IPS-18a (cell line): ENCODE measurements at regions not wholly inside any gene's neighbourhood (a gene's known extent, or its start where the extent isn't known, plus 50 kb on each side); places are given as distances from the start of the nearest gene placed in this dataset.

ENCODE experiments used
- H3K27ac ChIP-seq: one replicate; pipeline ENCODE4 v1.5.1; 2013; ENCODE audit warnings: low read length
- H3K27me3 ChIP-seq: one replicate; pipeline ENCODE4 v1.6.1; 2013; ENCODE audit warnings: mild to moderate bottlenecking, low read length; ENCODE audit not compliant: control insufficient read depth, insufficient read depth
- H3K36me3 ChIP-seq: one replicate; pipeline ENCODE4 v1.6.1; 2013; ENCODE audit warnings: low read depth, low read length; ENCODE audit not compliant: control insufficient read depth
- H3K4me1 ChIP-seq: one replicate; pipeline ENCODE4 v1.6.1; 2013; ENCODE audit warnings: low read depth, low read length; ENCODE audit not compliant: control insufficient read depth
- H3K4me3 ChIP-seq: one replicate; pipeline ENCODE4 v1.5.1; 2013; ENCODE audit warnings: low read length
- H3K9ac ChIP-seq: one replicate; pipeline ENCODE4 v1.6.1; 2013; ENCODE audit warnings: mild to moderate bottlenecking, low read length, moderate library complexity
- H3K9me3 ChIP-seq: one replicate; pipeline ENCODE4 v1.6.1; 2013; ENCODE audit warnings: low read depth, low read length; ENCODE audit not compliant: control insufficient read depth

DNA sequence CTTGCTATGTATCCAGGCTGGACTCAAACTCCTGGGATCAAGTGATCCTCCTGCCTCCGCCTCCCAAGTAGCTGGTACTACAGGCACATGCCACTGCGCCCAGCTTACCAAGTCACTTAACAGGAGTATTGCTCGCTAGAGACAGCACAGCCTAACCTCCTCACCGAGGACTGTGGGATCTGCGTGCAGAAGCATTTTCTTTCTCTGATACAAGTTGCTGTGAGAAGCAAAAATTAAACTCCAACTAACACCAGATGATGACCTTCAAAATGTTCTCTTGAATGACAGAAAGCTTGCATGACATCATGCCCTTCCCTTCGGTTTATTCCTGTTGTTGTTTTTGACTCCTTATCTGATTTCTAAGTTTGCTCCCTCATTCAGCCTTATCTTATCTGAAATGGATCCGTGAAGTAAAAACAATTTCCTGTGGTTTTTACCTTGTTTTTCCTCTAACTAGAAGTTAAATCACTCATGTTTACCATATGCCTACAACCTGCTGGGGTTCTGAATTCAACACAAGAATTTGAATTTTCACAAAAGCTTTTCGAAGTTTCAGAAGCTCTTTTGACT lies 94.4 kb upstream of the KIF5B start:
- H3K9ac ChIP-seq = no peak overlapping the region

DNA sequence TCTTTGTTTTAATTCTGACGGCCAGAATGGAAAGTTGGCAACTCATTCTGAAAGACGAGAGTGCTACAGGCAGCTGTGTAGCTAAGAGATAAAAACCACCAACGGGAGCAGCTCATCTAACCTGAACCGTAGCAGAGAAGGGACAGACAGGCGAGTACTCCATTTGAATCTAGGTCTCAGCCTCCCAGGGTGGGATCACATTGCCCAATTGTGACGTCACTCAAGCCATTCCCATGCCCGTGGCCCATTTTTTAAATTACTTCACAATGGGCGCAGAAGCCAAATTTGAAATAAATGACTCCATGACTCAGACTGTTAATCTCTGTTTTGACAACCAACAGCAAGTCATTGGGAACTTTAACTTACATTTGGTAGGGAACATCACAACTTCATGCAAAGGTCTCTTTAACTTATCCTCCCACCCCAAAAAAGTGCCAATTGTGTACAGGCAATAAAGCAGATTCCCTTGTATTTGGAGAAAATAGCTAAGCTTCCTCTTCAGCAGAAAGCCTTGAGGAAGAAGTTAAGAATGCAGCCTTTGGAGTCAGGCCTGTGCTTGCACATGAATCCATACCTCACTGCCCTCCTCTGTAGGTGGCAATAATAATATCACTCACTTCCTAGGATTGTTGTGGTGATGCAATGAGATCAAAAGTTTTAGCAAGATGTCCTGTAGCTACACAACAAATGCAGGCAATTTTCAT lies 93.2 kb upstream of the KIF5B start:
- Histone ChIP-seq H3K36me3 (no peaks in the 10 kb centered on the region), H3K27me3 (no peaks in the 10 kb centered on the region), H3K9ac (no peak overlapping the region), H3K9me3 (peaks cover 4% of the 10 kb centered on the region), H3K4me1 (no peaks in the 10 kb centered on the region), H3K4me3 (no peak overlapping the region), H3K27ac (no peak overlapping the region)

More for the DNA sequence above, 94.4 kb upstream of the KIF5B start:
- no peaks in the 10 kb centered on the region for H3K36me3 ChIP-seq
- H3K4me3 ChIP-seq = no peak overlapping the region
- no peak overlapping the region for H3K27ac ChIP-seq
- no peaks in the 10 kb centered on the region for H3K27me3 ChIP-seq
- no peaks in the 10 kb centered on the region for H3K4me1 ChIP-seq
- peaks cover 4% of the 10 kb centered on the region for H3K9me3 ChIP-seq

DNA sequence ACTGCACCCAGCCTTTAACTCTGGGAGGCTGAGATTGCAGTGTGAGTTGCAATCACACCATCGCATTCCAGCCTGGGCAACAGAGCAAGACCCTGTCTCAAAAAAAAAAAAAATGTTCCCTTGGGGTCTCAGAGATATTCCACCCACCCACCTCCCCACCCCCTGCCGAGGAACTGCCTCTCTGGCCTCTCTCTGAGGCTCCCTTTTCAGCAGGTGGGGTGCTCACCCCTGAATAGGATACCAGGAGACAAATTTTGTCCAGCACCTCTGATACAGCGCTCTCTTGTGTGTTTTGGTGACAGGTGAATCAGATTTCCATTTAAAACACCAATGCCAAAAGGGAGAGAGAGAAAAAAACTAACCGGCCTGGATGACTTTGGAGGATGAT lies 92.6 kb upstream of the KIF5B start:
- Histone ChIP-seq H3K9me3 (peaks cover 4% of the 10 kb centered on the region), H3K4me1 (no peaks in the 10 kb centered on the region), H3K27me3 (no peaks in the 10 kb centered on the region), H3K9ac (no peak overlapping the region), H3K27ac (no peak overlapping the region), H3K4me3 (no peak overlapping the region), H3K36me3 (no peaks in the 10 kb centered on the region)

DNA sequence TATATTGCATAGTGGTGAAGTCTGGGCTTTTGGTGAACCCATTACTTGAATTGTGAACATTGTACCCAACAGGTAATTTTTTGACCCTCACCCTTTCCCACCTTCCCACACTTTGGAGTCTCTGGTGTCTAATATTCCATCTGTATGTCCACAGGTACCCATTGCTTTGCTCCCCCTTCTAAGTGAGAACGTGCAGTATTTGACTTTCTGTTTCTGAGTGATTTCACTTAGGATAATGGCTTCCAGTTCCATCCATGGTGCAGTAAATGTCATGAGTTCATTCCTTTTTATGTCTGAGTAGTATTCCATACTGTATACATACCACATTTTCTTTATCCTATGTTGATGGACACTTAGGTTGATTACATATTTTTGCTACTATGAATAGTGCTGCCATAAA lies 91.5 kb upstream of the KIF5B start:
- Histone ChIP-seq H3K9me3 (peaks cover under 1% of the 10 kb centered on the region), H3K27ac (no peak overlapping the region), H3K9ac (no peak overlapping the region), H3K27me3 (no peaks in the 10 kb centered on the region), H3K36me3 (no peaks in the 10 kb centered on the region), H3K4me3 (no peak overlapping the region), H3K4me1 (no peaks in the 10 kb centered on the region)

DNA sequence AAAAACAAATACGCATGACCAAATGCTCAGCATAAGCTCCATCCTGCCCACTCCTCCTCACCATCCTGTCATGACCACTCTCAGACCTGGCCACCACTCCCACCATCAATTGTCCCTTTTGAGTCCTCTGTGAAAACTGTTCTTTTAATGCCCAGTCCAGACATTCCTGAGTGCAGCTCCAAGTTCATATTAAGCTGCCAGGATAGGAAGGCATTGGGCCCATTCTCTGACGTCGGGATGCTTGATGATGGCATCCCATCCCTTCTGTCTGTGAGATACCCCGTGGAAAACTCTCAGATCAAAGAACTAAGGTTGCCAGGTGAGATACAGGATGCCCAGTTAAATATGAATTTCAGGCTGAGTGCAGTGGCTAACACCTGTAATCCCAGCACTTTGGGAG lies 89.9 kb upstream of the KIF5B start:
- no peaks in the 10 kb centered on the region for H3K4me1 ChIP-seq
- H3K27me3 ChIP-seq = no peaks in the 10 kb centered on the region
- no peak overlapping the region for H3K9ac ChIP-seq
- no peaks in the 10 kb centered on the region for H3K9me3 ChIP-seq
- no peaks in the 10 kb centered on the region for H3K36me3 ChIP-seq
- no peak overlapping the region for H3K4me3 ChIP-seq
- H3K27ac ChIP-seq = no peak overlapping the region

DNA sequence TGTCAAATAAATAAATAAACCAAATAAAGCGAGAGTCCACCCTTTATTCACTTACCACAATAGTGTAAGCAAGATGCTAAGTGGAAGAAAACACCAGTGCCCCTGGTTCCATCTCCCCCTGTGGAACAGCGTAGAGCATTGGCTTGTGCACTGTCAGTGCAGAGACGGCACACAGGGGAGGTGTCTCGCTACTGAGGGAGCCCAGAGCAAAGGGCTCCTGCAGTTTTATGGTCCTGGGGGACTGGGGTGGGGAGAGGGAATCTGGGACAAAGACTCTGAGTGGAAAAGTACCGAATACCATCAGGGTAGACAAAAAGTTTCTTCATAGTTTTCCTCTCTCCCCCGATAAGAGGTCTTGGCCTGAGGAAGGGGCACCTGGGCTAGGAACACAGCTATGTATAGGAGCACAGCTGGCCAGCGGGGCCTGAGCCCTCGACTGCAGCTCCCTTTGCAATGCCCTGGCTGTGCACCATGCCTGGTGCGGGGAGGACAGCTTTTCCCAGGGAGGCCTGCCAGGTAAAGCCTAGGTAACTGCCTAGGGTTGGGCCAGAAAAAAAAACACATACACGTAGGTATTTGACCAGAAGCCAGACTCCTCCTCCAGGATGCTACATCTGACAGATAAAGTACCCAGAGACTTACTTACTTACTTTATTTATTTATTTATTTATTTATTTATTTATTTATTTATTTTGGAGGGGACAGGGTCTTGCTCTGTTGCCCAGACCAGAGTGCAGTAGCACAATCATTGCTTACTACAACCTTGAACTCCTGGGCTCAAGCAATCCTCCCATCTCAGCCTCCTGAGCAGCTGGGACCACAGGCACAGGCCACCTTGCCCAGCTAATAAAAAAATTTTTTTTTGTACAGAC lies 88.8 kb upstream of the KIF5B start:
- H3K27ac ChIP-seq = no peak overlapping the region
- no peaks in the 10 kb centered on the region for H3K27me3 ChIP-seq
- H3K9ac ChIP-seq = no peak overlapping the region
- no peak overlapping the region for H3K4me3 ChIP-seq
- H3K36me3 ChIP-seq = no peaks in the 10 kb centered on the region
- H3K4me1 ChIP-seq = peaks cover 8% of the 10 kb centered on the region
- H3K9me3 ChIP-seq = no peaks in the 10 kb centered on the region

DNA sequence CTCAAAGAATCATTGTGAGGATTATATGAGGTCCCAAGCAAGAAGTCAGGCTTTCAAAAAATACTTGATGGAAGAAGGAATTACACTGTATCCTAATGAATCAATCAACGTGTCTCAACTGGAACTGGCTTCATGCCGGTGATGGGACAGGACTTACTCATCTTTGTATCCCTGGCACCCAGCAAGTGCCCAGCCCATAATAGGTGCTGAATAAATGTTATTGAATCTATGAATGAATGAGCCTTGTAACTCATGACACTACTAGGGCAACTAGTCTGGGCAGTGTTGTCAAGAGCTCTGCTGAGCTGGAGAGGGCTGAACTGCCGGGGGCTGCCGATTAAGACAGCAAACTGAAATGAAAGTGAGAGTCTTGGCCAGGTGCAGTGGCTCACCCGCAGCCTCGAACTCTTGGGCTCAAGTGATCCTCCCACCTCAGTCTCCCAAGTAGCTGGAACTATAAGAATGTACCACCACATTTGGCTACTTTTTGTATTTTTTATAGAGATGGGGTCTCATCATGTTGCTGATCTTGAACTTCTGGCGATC lies 87.2 kb upstream of the KIF5B start:
- no peaks in the 10 kb centered on the region for H3K27me3 ChIP-seq
- H3K9ac ChIP-seq = no peak overlapping the region
- H3K9me3 ChIP-seq = no peaks in the 10 kb centered on the region
- H3K4me3 ChIP-seq = no peak overlapping the region
- no peaks in the 10 kb centered on the region for H3K36me3 ChIP-seq
- no peak overlapping the region for H3K27ac ChIP-seq
- peaks cover 20% of the 10 kb centered on the region for H3K4me1 ChIP-seq

DNA sequence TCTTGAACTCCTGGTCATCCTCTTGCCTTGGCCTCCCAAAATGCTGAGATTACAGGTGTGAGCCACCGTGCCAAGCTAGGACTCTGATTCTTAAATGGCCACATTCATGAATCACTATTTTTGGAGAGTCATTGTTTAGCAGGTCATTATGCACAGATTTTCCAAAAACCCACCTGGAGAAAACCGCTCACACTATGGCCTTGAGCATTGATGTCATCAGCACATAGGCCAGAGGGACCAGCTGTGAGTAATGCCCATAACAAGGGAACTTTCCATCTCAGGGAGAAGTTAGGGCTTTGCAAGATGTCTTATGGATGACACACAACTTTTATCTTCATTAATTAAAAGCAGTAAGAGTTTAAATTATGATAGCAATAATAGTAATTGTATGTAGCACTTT lies 86.4 kb upstream of the KIF5B start:
- no peak overlapping the region for H3K27ac ChIP-seq
- no peaks in the 10 kb centered on the region for H3K36me3 ChIP-seq
- H3K4me1 ChIP-seq = peaks cover 21% of the 10 kb centered on the region
- H3K9me3 ChIP-seq = no peaks in the 10 kb centered on the region
- H3K4me3 ChIP-seq = no peak overlapping the region
- H3K27me3 ChIP-seq = no peaks in the 10 kb centered on the region
- H3K9ac ChIP-seq = no peak overlapping the region

DNA sequence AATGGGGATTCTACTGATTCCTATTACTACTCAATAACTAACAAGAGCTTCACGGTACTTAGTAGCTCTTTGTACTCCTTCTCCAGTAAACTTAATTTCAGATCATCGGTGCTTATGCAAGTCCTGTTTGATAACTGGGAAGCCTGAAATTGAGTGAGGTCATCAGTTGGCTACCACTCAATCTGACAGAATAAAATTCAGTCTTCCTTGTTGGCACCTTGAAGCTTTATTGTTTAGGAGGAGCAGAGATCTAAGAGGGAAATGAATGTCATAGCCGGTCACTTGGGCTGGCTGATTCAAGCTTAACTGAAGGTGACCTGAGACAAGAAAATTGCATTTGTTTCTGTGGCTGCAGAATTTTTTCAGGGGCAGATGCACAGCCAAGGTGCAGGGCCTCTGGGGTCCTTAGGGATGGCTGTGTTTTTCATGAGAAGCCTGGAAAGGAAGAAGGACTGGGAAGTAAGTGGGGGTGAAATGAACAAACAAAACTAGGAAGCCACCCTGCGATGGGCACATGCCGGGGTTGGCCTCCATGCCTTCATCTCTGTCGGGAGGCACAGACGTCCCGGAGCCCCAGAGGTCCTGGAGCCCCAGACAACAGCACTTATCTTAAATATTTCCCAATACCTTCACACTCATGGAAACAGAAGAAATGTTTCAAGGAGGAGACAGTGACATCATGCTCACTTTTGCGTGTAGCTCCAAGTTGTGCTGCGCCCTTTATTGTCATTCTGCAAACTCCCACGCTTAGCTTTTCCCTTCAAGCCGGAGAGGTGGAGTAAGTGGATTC lies 85.0 kb upstream of the KIF5B start:
- no peaks in the 10 kb centered on the region for H3K36me3 ChIP-seq
- no peaks in the 10 kb centered on the region for H3K27me3 ChIP-seq

DNA sequence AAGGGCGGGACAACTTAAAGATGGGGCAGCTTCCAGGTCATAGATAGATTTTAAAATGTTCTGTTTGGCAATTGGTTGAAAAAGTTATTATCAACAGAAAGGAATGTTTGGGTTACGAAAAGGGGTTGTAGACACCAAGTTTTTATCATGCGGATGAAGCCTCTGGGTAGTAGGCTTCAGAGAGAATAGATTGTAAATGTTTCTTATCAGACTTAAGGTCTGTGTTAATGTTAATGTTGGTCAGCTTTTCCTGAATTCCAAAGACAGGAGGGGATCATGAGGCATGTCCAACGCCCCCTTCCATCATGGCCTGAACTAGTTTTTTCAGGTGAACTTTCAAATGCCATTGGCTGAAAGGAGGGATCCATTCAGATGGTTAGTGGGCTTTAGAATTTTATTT lies 84.2 kb upstream of the KIF5B start:
- H3K4me3 ChIP-seq = no peak overlapping the region
- no peak overlapping the region for H3K9ac ChIP-seq

More for the DNA sequence above, 85.0 kb upstream of the KIF5B start:
- no peak overlapping the region for H3K27ac ChIP-seq
- no peak overlapping the region for H3K9ac ChIP-seq
- no peaks in the 10 kb centered on the region for H3K9me3 ChIP-seq
- H3K4me3 ChIP-seq = no peak overlapping the region
- peaks cover 21% of the 10 kb centered on the region for H3K4me1 ChIP-seq

More for the DNA sequence above, 84.2 kb upstream of the KIF5B start:
- Histone ChIP-seq H3K27ac (no peak overlapping the region), H3K9me3 (no peaks in the 10 kb centered on the region), H3K4me1 (peaks cover 21% of the 10 kb centered on the region), H3K36me3 (no peaks in the 10 kb centered on the region), H3K27me3 (no peaks in the 10 kb centered on the region)
